ENCODE measurements at regions not wholly inside any gene's neighbourhood (a gene's known extent, or its start where the extent isn't known, plus 50 kb on each side); places are given as distances from the start of the nearest gene placed in this dataset.

- ChIA-PET POLR2A (no interaction called here), CTCF (no interaction called here)
- no peak for DNase-seq (ENCODE audit: extremely low spot score)
- no peak for TF ChIP-seq FOXK2 (IDR thresholded peaks at IDR 0.05)
- TF ChIP-seq BHLHE40 (IDR thresholded peaks at IDR 0.05; ENCODE audit: borderline replicate concordance): no peak
- no peak for TF ChIP-seq HDGF (IDR thresholded peaks at IDR 0.05; ENCODE audit: borderline replicate concordance)
- TF ChIP-seq FOXM1 (IDR thresholded peaks at IDR 0.05; ENCODE audit: borderline replicate concordance): no peak
- no peak for TF ChIP-seq CTBP1 (IDR thresholded peaks at IDR 0.05; ENCODE audit: borderline replicate concordance)
- TF ChIP-seq ARNT (IDR thresholded peaks at IDR 0.05): no peak
- no peak for TF ChIP-seq L3MBTL2 (conservative IDR thresholded peaks at IDR 0.05)
- TF ChIP-seq NFRKB (IDR thresholded peaks at IDR 0.05): no peak
- TF ChIP-seq ZNF384 (IDR thresholded peaks at IDR 0.05): no peak
- no peak for TF ChIP-seq ELF4 (IDR thresholded peaks at IDR 0.05)
- TF ChIP-seq TARDBP (IDR thresholded peaks at IDR 0.05): no peak
- TF ChIP-seq SP1 (IDR thresholded peaks at IDR 0.05): no peak
These were observed 444.2 kb upstream of the OPRM1 start for GRCh38 chr6:153594871-153595270.

DNA sequence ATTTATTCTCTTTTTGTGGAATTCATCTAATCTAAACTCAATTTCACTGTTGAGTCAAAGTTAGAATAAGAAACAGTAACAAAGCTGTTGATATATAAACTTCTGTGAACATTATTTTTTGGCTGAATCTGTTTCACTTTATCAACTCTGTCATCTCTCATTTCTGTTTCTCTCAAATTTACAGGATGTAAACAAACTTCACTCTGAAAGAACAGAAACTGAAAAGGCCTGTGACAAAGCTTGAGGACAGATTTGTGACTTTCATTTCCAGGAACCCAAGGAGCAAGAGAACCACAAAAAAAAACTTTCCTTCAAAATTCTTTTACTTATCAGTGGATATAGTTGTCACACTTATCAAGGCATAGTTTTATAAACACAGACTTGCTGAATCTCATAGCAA, 447.9 kb upstream of the OPRM1 start:
- ChIA-PET CTCF (no interaction called here), POLR2A (no interaction called here)
- no peak for TF ChIP-seq ZNF384 (IDR thresholded peaks at IDR 0.05)
- DNase-seq (ENCODE audit: extremely low spot score): no peak

- POLR2A ChIA-PET: no interaction called here
- CTCF ChIA-PET: no interaction called here
- no peak for DNase-seq (ENCODE audit: extremely low spot score)
- no peak for TF ChIP-seq FOXM1 (IDR thresholded peaks at IDR 0.05; ENCODE audit: borderline replicate concordance)
- no peak for TF ChIP-seq LEF1 (IDR thresholded peaks at IDR 0.05; ENCODE audit: borderline replicate concordance)
- no peak for TF ChIP-seq L3MBTL2 (conservative IDR thresholded peaks at IDR 0.05)
- TF ChIP-seq FOXA1 (IDR thresholded peaks at IDR 0.05): no peak
- no peak for TF ChIP-seq ARNT (IDR thresholded peaks at IDR 0.05)
- no peak for TF ChIP-seq ELF4 (IDR thresholded peaks at IDR 0.05)
These were observed 448.6 kb upstream of the OPRM1 start for GRCh38 chr6:153590411-153590810.

- DNase-seq (ENCODE audit: extremely low spot score): no peak
- ChIA-PET CTCF (no interaction called here), POLR2A (no interaction called here)
- TF ChIP-seq HDGF (IDR thresholded peaks at IDR 0.05; ENCODE audit: borderline replicate concordance): no peak
These were observed 450.7 kb upstream of the OPRM1 start for GRCh38 chr6:153588330-153588729.

GRCh38 chr6:153583685-153584084, 452.6 kb upstream of the RGS17 start:
- POLR2A ChIA-PET: no interaction called here
- no peak for TF ChIP-seq SUZ12 (IDR thresholded peaks at IDR 0.05)
- TF ChIP-seq TARDBP (IDR thresholded peaks at IDR 0.05): no peak
- no peak for TF ChIP-seq CTBP1 (IDR thresholded peaks at IDR 0.05; ENCODE audit: borderline replicate concordance)
- no peak for TF ChIP-seq L3MBTL2 (conservative IDR thresholded peaks at IDR 0.05)
- TF ChIP-seq ELF4 (IDR thresholded peaks at IDR 0.05): no peak
- no peak for TF ChIP-seq BHLHE40 (IDR thresholded peaks at IDR 0.05; ENCODE audit: borderline replicate concordance)
- DNase-seq (ENCODE audit: extremely low spot score): no peak
- CTCF ChIA-PET: no interaction called here

DNA sequence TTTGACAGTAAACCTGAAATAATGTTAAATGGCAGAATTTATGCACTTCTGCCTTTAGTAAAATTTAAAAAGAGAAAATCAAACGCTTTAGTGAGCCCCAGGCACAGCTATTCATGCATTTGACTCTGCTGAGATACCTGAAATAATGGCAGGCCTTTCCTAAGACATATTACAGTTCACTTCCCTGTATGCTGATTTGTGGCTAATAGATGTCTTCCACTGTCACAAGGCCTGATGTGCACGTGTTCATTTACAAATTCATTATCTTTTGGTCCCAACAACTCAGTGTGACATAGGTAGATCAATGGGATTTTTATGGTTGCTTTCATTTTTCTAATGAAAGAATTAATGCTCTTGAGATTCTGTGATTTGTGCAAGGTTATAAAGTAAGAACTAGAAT, 449.7 kb upstream of the RGS17 start:
- TF ChIP-seq NFRKB (IDR thresholded peaks at IDR 0.05) (no peak), LEF1 (IDR thresholded peaks at IDR 0.05; ENCODE audit: borderline replicate concordance) (no peak), ELF4 (IDR thresholded peaks at IDR 0.05) (no peak), FOXA1 (IDR thresholded peaks at IDR 0.05) (no peak), BHLHE40 (IDR thresholded peaks at IDR 0.05; ENCODE audit: borderline replicate concordance) (no peak), TARDBP (IDR thresholded peaks at IDR 0.05) (no peak), FOXK2 (IDR thresholded peaks at IDR 0.05) (no peak)
- CTCF ChIA-PET: no interaction called here
- POLR2A ChIA-PET: no interaction called here
- no peak for DNase-seq (ENCODE audit: extremely low spot score)

GRCh38 chr6:153575528-153575927, 444.4 kb upstream of the RGS17 start:
- CTCF ChIA-PET: interaction anchor here (0.6 kb wide), 1 partner anchor 259 kb away, joined by 4 read pairs; no protein-coding TSS in a partner anchor
- POLR2A ChIA-PET: no interaction called here
- no peak for TF ChIP-seq TARDBP (IDR thresholded peaks at IDR 0.05)
- TF ChIP-seq NFRKB (IDR thresholded peaks at IDR 0.05): no peak
- no peak for TF ChIP-seq LEF1 (IDR thresholded peaks at IDR 0.05; ENCODE audit: borderline replicate concordance)
- TF ChIP-seq CTBP1 (IDR thresholded peaks at IDR 0.05; ENCODE audit: borderline replicate concordance): no peak
- no peak for TF ChIP-seq FOXM1 (IDR thresholded peaks at IDR 0.05; ENCODE audit: borderline replicate concordance)
- no peak for TF ChIP-seq ARNT (IDR thresholded peaks at IDR 0.05)
- TF ChIP-seq BHLHE40 (IDR thresholded peaks at IDR 0.05; ENCODE audit: borderline replicate concordance): no peak
- no peak for TF ChIP-seq HDGF (IDR thresholded peaks at IDR 0.05; ENCODE audit: borderline replicate concordance)
- no peak for TF ChIP-seq FOXK2 (IDR thresholded peaks at IDR 0.05)
- TF ChIP-seq FOXA1 (IDR thresholded peaks at IDR 0.05): no peak
- TF ChIP-seq L3MBTL2 (conservative IDR thresholded peaks at IDR 0.05): no peak
- TF ChIP-seq SUZ12 (IDR thresholded peaks at IDR 0.05): no peak
- no peak for TF ChIP-seq ZNF384 (IDR thresholded peaks at IDR 0.05)
- TF ChIP-seq PKNOX1 (IDR thresholded peaks at IDR 0.05): no peak
- no peak for TF ChIP-seq ELF4 (IDR thresholded peaks at IDR 0.05)
- no peak for TF ChIP-seq SP1 (IDR thresholded peaks at IDR 0.05)

GRCh38 chr6:153574231-153574630, 443.1 kb upstream of the RGS17 start:
- ChIA-PET CTCF (no interaction called here), POLR2A (no interaction called here)
- no peak for DNase-seq (ENCODE audit: extremely low spot score)
- TF ChIP-seq CTBP1 (IDR thresholded peaks at IDR 0.05; ENCODE audit: borderline replicate concordance) (no peak), ARNT (IDR thresholded peaks at IDR 0.05) (no peak), SP1 (IDR thresholded peaks at IDR 0.05) (no peak), ZNF384 (IDR thresholded peaks at IDR 0.05) (no peak), BHLHE40 (IDR thresholded peaks at IDR 0.05; ENCODE audit: borderline replicate concordance) (no peak), FOXA1 (IDR thresholded peaks at IDR 0.05) (no peak), TARDBP (IDR thresholded peaks at IDR 0.05) (no peak), L3MBTL2 (conservative IDR thresholded peaks at IDR 0.05) (no peak), LEF1 (IDR thresholded peaks at IDR 0.05; ENCODE audit: borderline replicate concordance) (no peak), FOXK2 (IDR thresholded peaks at IDR 0.05) (no peak), SUZ12 (IDR thresholded peaks at IDR 0.05) (no peak), ELF4 (IDR thresholded peaks at IDR 0.05) (no peak), HDGF (IDR thresholded peaks at IDR 0.05; ENCODE audit: borderline replicate concordance) (no peak), FOXM1 (IDR thresholded peaks at IDR 0.05; ENCODE audit: borderline replicate concordance) (no peak), NFRKB (IDR thresholded peaks at IDR 0.05) (no peak), PKNOX1 (IDR thresholded peaks at IDR 0.05) (no peak)

More at GRCh38 chr6:153575528-153575927, 444.4 kb upstream of the RGS17 start:
- DNase-seq (ENCODE audit: extremely low spot score): no peak

Measured in HEK293T (cell line).